ENCODE measurements at regions not wholly inside any gene's neighbourhood (a gene's known extent, or its start where the extent isn't known, plus 50 kb on each side); places are given as distances from the start of the nearest gene placed in this dataset.

- TF ChIP-seq, protein P1, sequence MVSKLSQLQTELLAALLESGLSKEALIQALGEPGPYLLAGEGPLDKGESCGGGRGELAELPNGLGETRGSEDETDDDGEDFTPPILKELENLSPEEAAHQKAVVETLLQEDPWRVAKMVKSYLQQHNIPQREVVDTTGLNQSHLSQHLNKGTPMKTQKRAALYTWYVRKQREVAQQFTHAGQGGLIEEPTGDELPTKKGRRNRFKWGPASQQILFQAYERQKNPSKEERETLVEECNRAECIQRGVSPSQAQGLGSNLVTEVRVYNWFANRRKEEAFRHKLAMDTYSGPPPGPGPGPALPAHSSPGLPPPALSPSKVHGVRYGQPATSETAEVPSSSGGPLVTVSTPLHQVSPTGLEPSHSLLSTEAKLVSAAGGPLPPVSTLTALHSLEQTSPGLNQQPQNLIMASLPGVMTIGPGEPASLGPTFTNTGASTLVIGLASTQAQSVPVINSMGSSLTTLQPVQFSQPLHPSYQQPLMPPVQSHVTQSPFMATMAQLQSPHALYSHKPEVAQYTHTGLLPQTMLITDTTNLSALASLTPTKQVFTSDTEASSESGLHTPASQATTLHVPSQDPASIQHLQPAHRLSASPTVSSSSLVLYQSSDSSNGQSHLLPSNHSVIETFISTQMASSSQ (IDR thresholded peaks at IDR 0.05; ENCODE audit: low read depth): no peak
- TF ChIP-seq, protein P1 (CRISPR knock-in tag; IDR thresholded peaks at IDR 0.05; ENCODE audit: borderline replicate concordance): no peak
- no peak for TF ChIP-seq GABPB1 (CRISPR knock-in tag; IDR thresholded peaks at IDR 0.05)
- no peak for TF ChIP-seq JARID2 (CRISPR knock-in tag; IDR thresholded peaks at IDR 0.05; ENCODE audit: insufficient replicate concordance)
- TF ChIP-seq KDM3A (CRISPR knock-in tag; IDR thresholded peaks at IDR 0.05; ENCODE audit: low read depth): no peak
- TF ChIP-seq ZNF232 (CRISPR knock-in tag; IDR thresholded peaks at IDR 0.05; ENCODE audit: borderline replicate concordance): no peak
Observed at GRCh38 chr14:97377550-97377949, 580.4 kb downstream of the VRK1 start (continued).

- in situ Hi-C loops (cut with HindIII; ENCODE audit: extremely low pct_ligation_motif_present, low pct_unique_long_range_greater_than_20kb) (no loop called here), intact Hi-C loops (cut with micrococcal nuclease; ENCODE audit: unreplicated experiment) (no loop called here)
- H3K79me2 ChIP-seq (ENCODE audit: insufficient read depth, low read length): no peaks in the 10 kb centered on the region
- no peaks in the 10 kb centered on the region for H3K4me1 ChIP-seq (ENCODE audit: insufficient read depth, low read length)
- peaks cover 11% of the 10 kb centered on the region; the same call in 1 of the 2 replicates for H3K9me3 ChIP-seq (ENCODE audit: low read length)
- ATAC-seq (no peak), DNase-seq (ENCODE audit: low spot score) (no peak), FAIRE-seq (no peak)
- no TSS peak for BruUV-seq (replicated peaks)
- no peak overlapping the region for H2AFZ ChIP-seq (ENCODE audit: low read length)
- H3K36me3 ChIP-seq (replicated peaks in 1 of 2; ENCODE audit: control insufficient read depth in 1 of 2, insufficient read depth in 2 of 2, low read length in 2 of 2): no peaks in the 10 kb centered on the region
- ChIA-PET POLR2A (no interaction called here), CTCF (ENCODE audit: low intra/inter-chr PET ratio, low total read pairs) (no interaction called here)
- TF ChIP-seq SMC3 (IDR thresholded peaks at IDR 0.05; ENCODE audit: low read length): no peak
- no peak for TF ChIP-seq RBM22 (optimal IDR thresholded peaks at IDR 0.05; ENCODE audit: low read length)
- no peak for TF ChIP-seq ZNF556 (CRISPR knock-in tag; IDR thresholded peaks at IDR 0.05; ENCODE audit: borderline replicate concordance)
- no peak for TF ChIP-seq NFKBIZ (CRISPR knock-in tag; IDR thresholded peaks at IDR 0.05)
- TF ChIP-seq HBP1 (CRISPR knock-in tag; IDR thresholded peaks at IDR 0.05; ENCODE audit: low read depth): no peak
- no peak for TF ChIP-seq MIXL1 (CRISPR knock-in tag; IDR thresholded peaks at IDR 0.05)
- no peak for TF ChIP-seq ZKSCAN1 (IDR thresholded peaks at IDR 0.05; ENCODE audit: low read length)
- no peak for TF ChIP-seq SRSF1 (optimal IDR thresholded peaks at IDR 0.05; ENCODE audit: low read depth, low read length)
- TF ChIP-seq RORA (CRISPR knock-in tag; IDR thresholded peaks at IDR 0.05): no peak
- H4K20me1 ChIP-seq (ENCODE audit: insufficient read depth, low read length): no peaks in the 10 kb centered on the region
- no peak overlapping the region for H3K9ac ChIP-seq (ENCODE audit: insufficient read depth, low read depth, low read length)
- H3K4me2 ChIP-seq (ENCODE audit: low read depth, low read length): no peak overlapping the region
- WGBS (ENCODE audit: low lambda C conversion rate): 47% methylated on average over 7 of the region's 7 CpGs
- no peak overlapping the region for H3K27ac ChIP-seq (ENCODE audit: extremely low read length, insufficient read depth, low read length)
- H3K27me3 ChIP-seq (ENCODE audit: control insufficient read depth in 1 of 2, insufficient read depth in 2 of 2, low read length in 2 of 2): no peaks in the 10 kb centered on the region
- H3K4me3 ChIP-seq (replicated peaks in 1 of 3; ENCODE audit: insufficient read depth in 1 of 3, low read depth in 2 of 3, low read length in 3 of 3): no peak overlapping the region
Observed at GRCh38 chr14:97379091-97379531, 581.9 kb downstream of the VRK1 start.

Data from HepG2 (cell line).